HepG2 (cell line): ENCODE measurements at regions not wholly inside any gene's neighbourhood (a gene's known extent, or its start where the extent isn't known, plus 50 kb on each side); places are given as distances from the start of the nearest gene placed in this dataset.

Source experiments
- ARNT ChIP-seq: fragments of 450-650 bp; IDR thresholded peaks from 2 replicates; pipeline ENCODE4 v1.6.1; 2017
- ARNT2 ChIP-seq: sonication (generic); formaldehyde crosslinking; IDR thresholded peaks from 2 replicates; pipeline ENCODE4 v1.8.0; 2022; ENCODE audit warnings: mild to moderate bottlenecking, low read depth, missing genetic modification reagents, moderate library complexity
- ATF7-NPFF ChIP-seq: sonication (generic); formaldehyde crosslinking; IDR thresholded peaks from 2 replicates; pipeline ENCODE4 v1.8.1; 2023; ENCODE audit warnings: mild to moderate bottlenecking, low read depth, missing genetic modification reagents, moderate library complexity
- BHLHE40 ChIP-seq: IDR thresholded peaks from 2 replicates; pipeline ENCODE4 v1.6.1; 2011; ENCODE audit warnings: low read length, improper control_type of control experiment
- CREB1 ChIP-seq, 2 experiments: fragments of 450-650 bp in 1 of 2; IDR thresholded peaks; 2 replicates each; pipeline ENCODE4 v1.6.1; 2016 to 2017; ENCODE audit warnings: control low read depth in 1 of 2, mild to moderate bottlenecking in 1 of 2, missing compliant biosample characterization in 1 of 2, missing genetic modification characterization in 1 of 2
- FOSL1 ChIP-seq: sonication (generic); formaldehyde crosslinking; IDR thresholded peaks from 2 replicates; pipeline ENCODE4 v1.9.0; 2021; ENCODE audit warnings: missing genetic modification reagents, borderline replicate concordance
- FOXJ3 ChIP-seq: sonication (generic); formaldehyde crosslinking; IDR thresholded peaks from 2 replicates; pipeline ENCODE4 v1.4.0; 2020; ENCODE audit warnings: missing genetic modification reagents, mild to moderate bottlenecking, borderline replicate concordance
- GLI4 ChIP-seq: sonication (generic); formaldehyde crosslinking; IDR thresholded peaks from 2 replicates; pipeline ENCODE4 v1.5.1; 2020; ENCODE audit warnings: missing genetic modification reagents, mild to moderate bottlenecking, moderate library complexity, borderline replicate concordance
- KDM6A ChIP-seq: IDR thresholded peaks from 2 replicates; pipeline ENCODE4 v1.6.1; 2016; ENCODE audit warnings: low read depth
- MEF2D ChIP-seq: sonication (generic); formaldehyde crosslinking; IDR thresholded peaks from 2 replicates; pipeline ENCODE4 v1.5.1; 2020; ENCODE audit warnings: mild to moderate bottlenecking, missing genetic modification reagents
- MZF1 ChIP-seq: sonication (generic); formaldehyde crosslinking; IDR thresholded peaks from 2 replicates; pipeline ENCODE4 v1.8.1; 2023; ENCODE audit warnings: mild to moderate bottlenecking, missing genetic modification reagents, borderline replicate concordance
- NCOA1 ChIP-seq: sonication (generic); formaldehyde crosslinking; IDR thresholded peaks from 2 replicates; pipeline ENCODE4 v1.9.0; 2021; ENCODE audit warnings: missing genetic modification reagents
- NFE2L1 ChIP-seq: sonication (generic); formaldehyde crosslinking; IDR thresholded peaks from 2 replicates; pipeline ENCODE4 v1.4.0; 2020; ENCODE audit warnings: missing genetic modification reagents, mild to moderate bottlenecking, borderline replicate concordance
- REPIN1 ChIP-seq: sonication (generic); formaldehyde crosslinking; IDR thresholded peaks from 2 replicates; pipeline ENCODE4 v1.8.0; 2022; ENCODE audit warnings: missing genetic modification reagents, low read depth, mild to moderate bottlenecking, borderline replicate concordance
- RFXAP ChIP-seq: sonication (generic); formaldehyde crosslinking; IDR thresholded peaks from 2 replicates; pipeline ENCODE4 v1.4.0; 2020; ENCODE audit warnings: missing genetic modification reagents, borderline replicate concordance
- TP53 ChIP-seq: sonication (generic); formaldehyde crosslinking; conservative IDR thresholded peaks from 2 replicates; pipeline ENCODE4 v1.4.0; 2020; ENCODE audit warnings: missing genetic modification reagents
- ZNF296 ChIP-seq: sonication (generic); formaldehyde crosslinking; conservative IDR thresholded peaks from 2 replicates; pipeline ENCODE4 v1.5.0; 2020; ENCODE audit warnings: mild to moderate bottlenecking, missing genetic modification reagents
- ZNF501 ChIP-seq: sonication (generic); formaldehyde crosslinking; IDR thresholded peaks from 2 replicates; pipeline ENCODE4 v1.5.1; 2020; ENCODE audit warnings: mild to moderate bottlenecking, moderate library complexity, missing genetic modification reagents
- ZNF552 ChIP-seq: sonication (generic); formaldehyde crosslinking; IDR thresholded peaks from 2 replicates; pipeline ENCODE4 v1.9.0; 2022; ENCODE audit warnings: missing genetic modification reagents, mild to moderate bottlenecking, borderline replicate concordance
- TF ChIP-seq, protein P1 (sequence below): sonication (generic); formaldehyde crosslinking; IDR thresholded peaks from 2 replicates; pipeline ENCODE4 v1.4.0; 2020; ENCODE audit warnings: missing genetic modification reagents, borderline replicate concordance
- TF ChIP-seq, protein P2 (sequence below): sonication (generic); formaldehyde crosslinking; IDR thresholded peaks from 2 replicates; pipeline ENCODE4 v1.4.0; 2020; ENCODE audit warnings: mild to moderate bottlenecking, missing genetic modification reagents
- TF ChIP-seq, protein P3 (sequence below): IDR thresholded peaks from 2 replicates; pipeline ENCODE4 v1.6.1; 2012; ENCODE audit warnings: inconsistent platforms
- TF ChIP-seq, protein P4 (sequence below): IDR thresholded peaks from 2 replicates; pipeline ENCODE4 v1.6.1; 2016; ENCODE audit warnings: missing compliant biosample characterization, missing genetic modification reagents, borderline replicate concordance

DNA sequence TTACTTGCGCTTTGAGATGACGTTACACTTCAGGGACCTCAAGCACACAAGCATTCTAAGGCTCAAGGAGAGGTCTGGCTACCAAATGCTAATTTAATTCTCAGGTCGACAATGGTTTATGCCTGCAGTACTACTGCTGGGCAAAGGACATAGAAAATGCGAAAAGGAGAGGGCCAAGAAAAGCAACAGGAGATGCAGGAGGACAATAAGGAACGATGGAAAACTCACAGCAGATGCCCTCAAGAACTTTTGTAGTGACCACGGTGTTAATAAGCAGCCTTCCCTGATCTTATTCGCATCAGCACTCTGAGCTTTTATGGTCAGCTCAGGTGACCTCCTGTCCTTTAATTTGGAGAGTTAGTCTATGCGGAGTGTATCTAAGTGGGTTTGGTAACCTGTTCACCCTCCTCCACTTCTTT is 146.3 kb downstream of the GPR85 start (continued):
- TF ChIP-seq ZNF296 (CRISPR knock-in tag) (no peak), ZNF552 (CRISPR knock-in tag) (no peak), REPIN1 (0 out of 2 replicates have a peak, but pooled peaks have one; percentile 16), RFXAP (CRISPR knock-in tag) (0 out of 2 replicates have a peak, but pooled peaks have one; percentile 47), CREB1 (IDR thresholded peaks at IDR 0.05) (no peak; the same call in 1 of the 2 replicates), CREB1 (CRISPR knock-in tag; IDR thresholded peaks at IDR 0.05) (peak; percentile 83), GLI4 (CRISPR knock-in tag) (0 out of 2 replicates have a peak, but pooled peaks have one; percentile 1), FOXJ3 (CRISPR knock-in tag) (0 out of 2 replicates have a peak, but pooled peaks have one; percentile 10), NFE2L1 (CRISPR knock-in tag) (no peak), MZF1 (no peak), TP53 (CRISPR knock-in tag) (0 out of 2 replicates have a peak, but pooled peaks have one; percentile 10), KDM6A (CRISPR knock-in tag) (no peak), BHLHE40 (no peak), ARNT (no peak), NCOA1 (CRISPR knock-in tag) (no peak), MEF2D (CRISPR knock-in tag) (no peak), ATF7-NPFF (0 out of 2 replicates have a peak, but pooled peaks have one; percentile 30), FOSL1 (CRISPR knock-in tag) (no peak), ZNF501 (CRISPR knock-in tag) (peak; percentile 8; the same call in 1 of the 2 replicates), ARNT2 (CRISPR knock-in tag) (no peak)
- TF ChIP-seq, protein P1, sequence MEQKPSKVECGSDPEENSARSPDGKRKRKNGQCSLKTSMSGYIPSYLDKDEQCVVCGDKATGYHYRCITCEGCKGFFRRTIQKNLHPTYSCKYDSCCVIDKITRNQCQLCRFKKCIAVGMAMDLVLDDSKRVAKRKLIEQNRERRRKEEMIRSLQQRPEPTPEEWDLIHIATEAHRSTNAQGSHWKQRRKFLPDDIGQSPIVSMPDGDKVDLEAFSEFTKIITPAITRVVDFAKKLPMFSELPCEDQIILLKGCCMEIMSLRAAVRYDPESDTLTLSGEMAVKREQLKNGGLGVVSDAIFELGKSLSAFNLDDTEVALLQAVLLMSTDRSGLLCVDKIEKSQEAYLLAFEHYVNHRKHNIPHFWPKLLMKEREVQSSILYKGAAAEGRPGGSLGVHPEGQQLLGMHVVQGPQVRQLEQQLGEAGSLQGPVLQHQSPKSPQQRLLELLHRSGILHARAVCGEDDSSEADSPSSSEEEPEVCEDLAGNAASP (CRISPR knock-in tag) = no peak
- TF ChIP-seq, protein P2, sequence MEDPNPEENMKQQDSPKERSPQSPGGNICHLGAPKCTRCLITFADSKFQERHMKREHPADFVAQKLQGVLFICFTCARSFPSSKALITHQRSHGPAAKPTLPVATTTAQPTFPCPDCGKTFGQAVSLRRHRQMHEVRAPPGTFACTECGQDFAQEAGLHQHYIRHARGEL = no peak
- TF ChIP-seq, protein P3, sequence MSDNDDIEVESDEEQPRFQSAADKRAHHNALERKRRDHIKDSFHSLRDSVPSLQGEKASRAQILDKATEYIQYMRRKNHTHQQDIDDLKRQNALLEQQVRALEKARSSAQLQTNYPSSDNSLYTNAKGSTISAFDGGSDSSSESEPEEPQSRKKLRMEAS = peak; percentile 36; the same call in 1 of the 2 replicates
- TF ChIP-seq, protein P4, sequence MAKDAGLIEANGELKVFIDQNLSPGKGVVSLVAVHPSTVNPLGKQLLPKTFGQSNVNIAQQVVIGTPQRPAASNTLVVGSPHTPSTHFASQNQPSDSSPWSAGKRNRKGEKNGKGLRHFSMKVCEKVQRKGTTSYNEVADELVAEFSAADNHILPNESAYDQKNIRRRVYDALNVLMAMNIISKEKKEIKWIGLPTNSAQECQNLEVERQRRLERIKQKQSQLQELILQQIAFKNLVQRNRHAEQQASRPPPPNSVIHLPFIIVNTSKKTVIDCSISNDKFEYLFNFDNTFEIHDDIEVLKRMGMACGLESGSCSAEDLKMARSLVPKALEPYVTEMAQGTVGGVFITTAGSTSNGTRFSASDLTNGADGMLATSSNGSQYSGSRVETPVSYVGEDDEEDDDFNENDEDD (CRISPR knock-in tag) = peak; percentile 32; the same call in 1 of the 2 replicates
